ENCODE measurements at regions not wholly inside any gene's neighbourhood (a gene's known extent, or its start where the extent isn't known, plus 50 kb on each side); places are given as distances from the start of the nearest gene placed in this dataset.

DNA sequence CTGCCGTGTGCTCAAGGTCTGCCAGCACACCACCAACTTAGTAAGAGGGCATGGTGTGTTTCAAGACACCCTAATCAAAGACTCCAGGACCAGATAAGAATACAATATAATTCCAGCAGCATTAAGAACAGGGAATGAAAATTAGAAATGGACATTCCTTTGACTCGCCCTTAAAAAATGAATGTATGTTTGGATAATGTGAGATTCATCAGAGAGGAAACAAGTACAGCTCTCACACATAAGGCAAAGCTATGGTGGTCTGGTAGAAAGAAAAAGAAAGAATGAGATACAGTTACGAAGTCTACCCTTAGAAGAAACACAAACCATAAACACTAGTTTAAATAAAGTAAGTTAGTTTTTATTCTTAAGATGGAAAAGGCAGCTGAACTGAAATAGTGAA is 174.8 kb upstream of the ANK3 start:
- H3K36me3 ChIP-seq (ENCODE audit: insufficient read depth, low read length), result no peaks in the 10 kb centered on the region
- no peak overlapping the region for H3K27ac ChIP-seq (ENCODE audit: low read length)
- TF ChIP-seq, protein P1, sequence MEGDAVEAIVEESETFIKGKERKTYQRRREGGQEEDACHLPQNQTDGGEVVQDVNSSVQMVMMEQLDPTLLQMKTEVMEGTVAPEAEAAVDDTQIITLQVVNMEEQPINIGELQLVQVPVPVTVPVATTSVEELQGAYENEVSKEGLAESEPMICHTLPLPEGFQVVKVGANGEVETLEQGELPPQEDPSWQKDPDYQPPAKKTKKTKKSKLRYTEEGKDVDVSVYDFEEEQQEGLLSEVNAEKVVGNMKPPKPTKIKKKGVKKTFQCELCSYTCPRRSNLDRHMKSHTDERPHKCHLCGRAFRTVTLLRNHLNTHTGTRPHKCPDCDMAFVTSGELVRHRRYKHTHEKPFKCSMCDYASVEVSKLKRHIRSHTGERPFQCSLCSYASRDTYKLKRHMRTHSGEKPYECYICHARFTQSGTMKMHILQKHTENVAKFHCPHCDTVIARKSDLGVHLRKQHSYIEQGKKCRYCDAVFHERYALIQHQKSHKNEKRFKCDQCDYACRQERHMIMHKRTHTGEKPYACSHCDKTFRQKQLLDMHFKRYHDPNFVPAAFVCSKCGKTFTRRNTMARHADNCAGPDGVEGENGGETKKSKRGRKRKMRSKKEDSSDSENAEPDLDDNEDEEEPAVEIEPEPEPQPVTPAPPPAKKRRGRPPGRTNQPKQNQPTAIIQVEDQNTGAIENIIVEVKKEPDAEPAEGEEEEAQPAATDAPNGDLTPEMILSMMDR (IDR thresholded peaks at IDR 0.05; ENCODE audit: borderline replicate concordance, extremely low read depth, low read length, poor library complexity, severe bottlenecking), result no peak
- no peak for TF ChIP-seq EZH2 (IDR thresholded peaks at IDR 0.05; ENCODE audit: borderline replicate concordance, low read depth, low read length, severe bottlenecking)
- H3K4me2 ChIP-seq (ENCODE audit: insufficient read depth, low read length), result no peak overlapping the region
- no peak overlapping the region for H2AFZ ChIP-seq (ENCODE audit: low read depth, low read length)
- H3K4me3 ChIP-seq (ENCODE audit: low read depth in 1 of 2, low read length in 2 of 2), result no peak overlapping the region
- H4K20me1 ChIP-seq (ENCODE audit: insufficient read depth, low read length), result no peaks in the 10 kb centered on the region
- H3K27me3 ChIP-seq (ENCODE audit: insufficient read depth, low read length, poor library complexity), result no peaks in the 10 kb centered on the region
- no peaks in the 10 kb centered on the region for H3K79me2 ChIP-seq (ENCODE audit: insufficient read depth, low read length)
- ATAC-seq (ENCODE audit: insufficient read depth, low read depth), result no peak
- no peak for DNase-seq
- H3K9ac ChIP-seq (ENCODE audit: low read depth, low read length), result no peak overlapping the region
- H3K9me3 ChIP-seq (ENCODE audit: insufficient read depth, low read length, severe bottlenecking), result no peaks in the 10 kb centered on the region
- no peaks in the 10 kb centered on the region for H3K4me1 ChIP-seq (ENCODE audit: insufficient read depth, low read length)

DNA sequence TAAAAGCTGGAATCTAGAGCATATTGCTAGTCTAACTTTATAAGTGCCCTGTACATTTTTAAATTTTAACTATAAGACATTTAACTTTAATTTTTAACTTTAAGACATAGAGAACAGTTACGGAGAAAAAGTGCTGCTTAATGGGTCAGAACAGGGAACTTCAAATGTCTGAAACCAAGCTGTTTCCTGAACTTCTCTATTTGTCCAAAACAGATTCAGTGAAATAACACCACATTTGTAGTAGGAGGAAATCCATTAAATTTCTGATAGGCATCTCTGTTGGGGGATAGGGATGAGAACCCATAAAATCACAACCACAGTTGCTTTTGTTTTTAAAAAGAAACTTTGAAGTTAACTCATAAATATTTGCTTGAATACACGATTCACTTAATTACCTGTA is 170.8 kb upstream of the ANK3 start:
- no peaks in the 10 kb centered on the region for H4K20me1 ChIP-seq (ENCODE audit: insufficient read depth, low read length)
- no peaks in the 10 kb centered on the region for H3K4me1 ChIP-seq (ENCODE audit: insufficient read depth, low read length)
- H2AFZ ChIP-seq (ENCODE audit: low read depth, low read length), result no peak overlapping the region
- ATAC-seq (ENCODE audit: insufficient read depth, low read depth) (no peak), DNase-seq (no peak)
- TF ChIP-seq EZH2 (IDR thresholded peaks at IDR 0.05; ENCODE audit: borderline replicate concordance, low read depth, low read length, severe bottlenecking), result no peak
- TF ChIP-seq, protein P1 (IDR thresholded peaks at IDR 0.05; ENCODE audit: borderline replicate concordance, extremely low read depth, low read length, poor library complexity, severe bottlenecking), result no peak
- H3K4me3 ChIP-seq (ENCODE audit: low read depth in 1 of 2, low read length in 2 of 2), result no peak overlapping the region
- H3K79me2 ChIP-seq (ENCODE audit: insufficient read depth, low read length), result no peaks in the 10 kb centered on the region
- H3K9ac ChIP-seq (ENCODE audit: low read depth, low read length), result no peak overlapping the region
- H3K27me3 ChIP-seq (ENCODE audit: insufficient read depth, low read length, poor library complexity), result no peaks in the 10 kb centered on the region
- no peaks in the 10 kb centered on the region for H3K9me3 ChIP-seq (ENCODE audit: insufficient read depth, low read length, severe bottlenecking)
- no peak overlapping the region for H3K4me2 ChIP-seq (ENCODE audit: insufficient read depth, low read length)
- H3K27ac ChIP-seq (ENCODE audit: low read length), result no peak overlapping the region
- H3K36me3 ChIP-seq (ENCODE audit: insufficient read depth, low read length), result no peaks in the 10 kb centered on the region

DNA sequence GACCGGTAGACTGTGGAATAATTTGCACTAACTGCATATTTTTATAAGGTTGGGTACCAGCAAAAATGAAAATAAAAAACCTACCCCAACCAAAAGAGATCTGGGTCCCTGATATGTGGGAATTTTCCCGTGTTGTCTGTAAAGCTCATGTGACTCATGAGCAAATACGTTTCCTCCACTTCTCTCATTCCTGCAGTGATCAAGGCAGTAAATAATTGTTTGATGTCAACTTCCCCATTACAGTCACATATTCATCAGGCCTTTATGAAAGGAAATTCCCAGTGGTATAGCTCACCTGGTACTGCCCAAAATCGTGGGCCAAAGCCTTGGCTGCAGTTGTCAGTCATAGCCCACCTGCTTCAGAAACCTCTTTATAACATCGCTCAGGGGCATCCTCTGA is 166.0 kb upstream of the ANK3 start:
- DNase-seq (no peak), ATAC-seq (ENCODE audit: insufficient read depth, low read depth) (no peak)
- Histone ChIP-seq H3K27ac (ENCODE audit: low read length) (no peak overlapping the region), H3K9me3 (ENCODE audit: insufficient read depth, low read length, severe bottlenecking) (no peaks in the 10 kb centered on the region), H3K27me3 (ENCODE audit: insufficient read depth, low read length, poor library complexity) (no peaks in the 10 kb centered on the region), H3K36me3 (ENCODE audit: insufficient read depth, low read length) (no peaks in the 10 kb centered on the region), H2AFZ (ENCODE audit: low read depth, low read length) (no peak overlapping the region), H3K4me2 (ENCODE audit: insufficient read depth, low read length) (no peak overlapping the region), H3K79me2 (ENCODE audit: insufficient read depth, low read length) (no peaks in the 10 kb centered on the region), H3K4me3 (ENCODE audit: low read depth in 1 of 2, low read length in 2 of 2) (no peak overlapping the region), H3K9ac (ENCODE audit: low read depth, low read length) (no peak overlapping the region), H4K20me1 (ENCODE audit: insufficient read depth, low read length) (no peaks in the 10 kb centered on the region), H3K4me1 (ENCODE audit: insufficient read depth, low read length) (no peaks in the 10 kb centered on the region)
- TF ChIP-seq, protein P1 (IDR thresholded peaks at IDR 0.05; ENCODE audit: borderline replicate concordance, extremely low read depth, low read length, poor library complexity, severe bottlenecking), result no peak
- no peak for TF ChIP-seq EZH2 (IDR thresholded peaks at IDR 0.05; ENCODE audit: borderline replicate concordance, low read depth, low read length, severe bottlenecking)

DNA sequence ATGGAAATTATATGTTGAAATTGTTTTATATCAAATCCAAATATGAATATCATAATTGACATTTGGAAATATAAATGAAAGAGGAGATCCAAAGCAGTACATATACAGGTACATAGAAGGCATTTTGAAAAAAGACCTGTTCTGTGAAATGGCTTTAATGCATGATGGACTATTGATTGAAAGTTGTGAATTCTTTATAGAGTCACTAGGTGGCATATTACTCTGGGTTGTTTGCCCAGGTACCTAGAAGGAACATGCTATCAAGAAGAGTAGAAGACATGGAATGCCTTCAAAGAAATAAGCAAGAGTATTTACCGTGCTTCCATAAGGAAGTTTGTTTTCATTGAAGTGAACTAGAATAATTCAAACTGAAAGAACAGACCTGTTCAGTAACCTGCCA is 160.0 kb upstream of the ANK3 start:
- Histone ChIP-seq H3K9me3 (ENCODE audit: insufficient read depth, low read length, severe bottlenecking) (no peaks in the 10 kb centered on the region), H3K4me1 (ENCODE audit: insufficient read depth, low read length) (no peaks in the 10 kb centered on the region), H3K27ac (ENCODE audit: low read length) (no peak overlapping the region), H3K79me2 (ENCODE audit: insufficient read depth, low read length) (no peaks in the 10 kb centered on the region), H3K36me3 (ENCODE audit: insufficient read depth, low read length) (no peaks in the 10 kb centered on the region), H3K27me3 (ENCODE audit: insufficient read depth, low read length, poor library complexity) (no peaks in the 10 kb centered on the region), H3K4me3 (ENCODE audit: low read depth in 1 of 2, low read length in 2 of 2) (no peak overlapping the region), H3K4me2 (ENCODE audit: insufficient read depth, low read length) (no peak overlapping the region), H3K9ac (ENCODE audit: low read depth, low read length) (no peak overlapping the region), H2AFZ (ENCODE audit: low read depth, low read length) (no peak overlapping the region), H4K20me1 (ENCODE audit: insufficient read depth, low read length) (no peaks in the 10 kb centered on the region)
- ATAC-seq (ENCODE audit: insufficient read depth, low read depth) (no peak), DNase-seq (no peak)
- TF ChIP-seq EZH2 (IDR thresholded peaks at IDR 0.05; ENCODE audit: borderline replicate concordance, low read depth, low read length, severe bottlenecking), result no peak
- TF ChIP-seq, protein P1 (IDR thresholded peaks at IDR 0.05; ENCODE audit: borderline replicate concordance, extremely low read depth, low read length, poor library complexity, severe bottlenecking), result peak; percentile 24

All from DND-41 (cell line).